ENCODE measurements at regions not wholly inside any gene's neighbourhood (a gene's known extent, or its start where the extent isn't known, plus 50 kb on each side); places are given as distances from the start of the nearest gene placed in this dataset.

- no peak overlapping the region for H3K4me3 ChIP-seq (ENCODE audit: low read depth, low read length)
- TF ChIP-seq, protein P1, sequence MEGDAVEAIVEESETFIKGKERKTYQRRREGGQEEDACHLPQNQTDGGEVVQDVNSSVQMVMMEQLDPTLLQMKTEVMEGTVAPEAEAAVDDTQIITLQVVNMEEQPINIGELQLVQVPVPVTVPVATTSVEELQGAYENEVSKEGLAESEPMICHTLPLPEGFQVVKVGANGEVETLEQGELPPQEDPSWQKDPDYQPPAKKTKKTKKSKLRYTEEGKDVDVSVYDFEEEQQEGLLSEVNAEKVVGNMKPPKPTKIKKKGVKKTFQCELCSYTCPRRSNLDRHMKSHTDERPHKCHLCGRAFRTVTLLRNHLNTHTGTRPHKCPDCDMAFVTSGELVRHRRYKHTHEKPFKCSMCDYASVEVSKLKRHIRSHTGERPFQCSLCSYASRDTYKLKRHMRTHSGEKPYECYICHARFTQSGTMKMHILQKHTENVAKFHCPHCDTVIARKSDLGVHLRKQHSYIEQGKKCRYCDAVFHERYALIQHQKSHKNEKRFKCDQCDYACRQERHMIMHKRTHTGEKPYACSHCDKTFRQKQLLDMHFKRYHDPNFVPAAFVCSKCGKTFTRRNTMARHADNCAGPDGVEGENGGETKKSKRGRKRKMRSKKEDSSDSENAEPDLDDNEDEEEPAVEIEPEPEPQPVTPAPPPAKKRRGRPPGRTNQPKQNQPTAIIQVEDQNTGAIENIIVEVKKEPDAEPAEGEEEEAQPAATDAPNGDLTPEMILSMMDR (IDR thresholded peaks at IDR 0.05; ENCODE audit: low read depth, low read length): no peak
Measured at GRCh38 chr1:188584119-188584518, 1755.4 kb downstream of the PLA2G4A start.

DNA sequence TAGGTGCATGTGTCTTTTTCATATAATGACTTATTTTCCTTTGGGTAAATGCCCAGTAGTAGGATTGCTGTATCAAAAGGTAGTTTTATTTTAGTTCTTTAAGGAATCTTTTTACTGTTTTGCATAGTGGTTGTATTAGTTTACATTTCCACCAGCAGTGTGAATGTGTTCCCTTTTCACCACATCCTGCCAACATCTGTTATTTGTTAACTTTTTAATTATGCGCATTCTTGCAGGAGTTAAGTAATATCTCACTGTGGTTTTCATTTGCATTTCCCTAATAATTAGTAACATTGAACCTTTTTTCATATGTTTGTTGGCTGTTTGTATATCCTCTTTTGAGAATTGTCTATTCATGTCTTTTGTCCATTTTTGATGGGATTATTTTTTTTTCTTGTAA lies 1761.9 kb downstream of the PLA2G4A start:
- TF ChIP-seq, protein P1 (IDR thresholded peaks at IDR 0.05; ENCODE audit: low read depth, low read length): no peak

GRCh38 chr1:188594542-188595235 lies 1765.9 kb downstream of the PLA2G4A start:
- TF ChIP-seq, protein P1 (IDR thresholded peaks at IDR 0.05; ENCODE audit: low read depth, low read length): no peak
- H3K4me3 ChIP-seq (ENCODE audit: low read depth, low read length): no peak overlapping the region

More for the DNA sequence above, 1761.9 kb downstream of the PLA2G4A start:
- H3K4me3 ChIP-seq (ENCODE audit: low read depth, low read length): no peak overlapping the region

DNA sequence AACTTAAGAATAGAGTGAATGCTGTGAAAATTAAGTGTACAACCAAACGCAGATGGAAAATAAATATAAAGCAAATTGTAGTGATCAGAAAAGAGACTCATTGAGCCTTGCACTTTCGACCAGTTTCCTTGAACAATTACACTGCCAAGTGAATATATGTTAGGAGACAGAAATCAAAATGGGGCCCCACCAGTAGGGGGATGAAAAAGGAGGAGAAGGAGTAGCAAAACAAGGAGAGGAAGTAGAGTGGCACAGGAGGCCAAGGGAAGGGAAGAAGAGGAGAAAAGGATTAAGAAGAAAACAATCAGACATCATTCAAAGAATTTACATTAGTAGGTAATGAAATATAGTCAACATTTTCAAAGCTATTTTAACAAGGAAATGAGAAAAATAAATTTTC lies 1770.6 kb downstream of the PLA2G4A start:
- TF ChIP-seq, protein P1 (IDR thresholded peaks at IDR 0.05; ENCODE audit: low read depth, low read length): no peak
- H3K4me3 ChIP-seq (ENCODE audit: low read depth, low read length): no peak overlapping the region

DNA sequence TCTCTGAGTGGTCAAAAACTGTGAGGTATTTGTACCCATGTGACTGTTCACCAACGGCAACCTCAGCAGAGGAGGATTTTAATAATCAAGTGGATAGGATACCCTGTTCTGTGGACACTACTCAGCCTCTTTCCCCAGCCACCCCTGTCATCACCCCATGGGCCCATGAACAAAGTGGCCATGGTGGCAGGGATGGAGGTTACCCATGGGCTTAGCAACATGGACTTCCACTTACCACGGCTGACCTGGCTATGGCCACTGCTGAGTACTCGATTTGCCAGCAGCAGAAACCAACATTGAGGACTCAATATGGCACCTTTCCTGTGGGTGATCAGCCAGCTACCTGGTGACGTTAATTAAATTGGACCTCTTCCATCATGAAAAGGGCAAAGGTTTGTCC lies 1782.7 kb downstream of the PLA2G4A start:
- TF ChIP-seq, protein P1 (IDR thresholded peaks at IDR 0.05; ENCODE audit: low read depth, low read length): no peak
- H3K4me3 ChIP-seq (ENCODE audit: low read depth, low read length): no peak overlapping the region

DNA sequence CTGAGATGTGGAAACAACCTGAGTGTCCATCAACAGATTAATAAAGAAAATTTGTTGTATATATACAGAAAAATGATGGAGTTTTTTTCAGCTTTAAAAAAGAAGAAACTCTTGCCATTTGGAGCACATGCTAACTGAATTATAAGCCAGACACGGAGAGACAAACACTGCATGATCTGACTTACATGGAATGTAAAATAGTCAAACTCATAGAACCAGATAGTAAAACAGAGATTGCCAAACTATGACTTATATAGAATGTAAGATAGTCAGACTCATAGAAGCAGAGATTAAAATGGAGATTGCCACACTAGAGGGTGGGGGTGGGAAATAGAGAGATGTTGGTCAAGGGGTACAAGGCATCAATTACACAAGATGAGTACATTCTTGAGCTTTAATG lies 1786.6 kb downstream of the PLA2G4A start:
- TF ChIP-seq, protein P1 (IDR thresholded peaks at IDR 0.05; ENCODE audit: low read depth, low read length): no peak

GRCh38 chr1:188620236-188620635 lies 1791.5 kb downstream of the PLA2G4A start:
- H3K4me3 ChIP-seq (ENCODE audit: low read depth, low read length): no peak overlapping the region
- TF ChIP-seq, protein P1 (IDR thresholded peaks at IDR 0.05; ENCODE audit: low read depth, low read length): no peak

More for the DNA sequence above, 1786.6 kb downstream of the PLA2G4A start:
- H3K4me3 ChIP-seq (ENCODE audit: low read depth, low read length): no peak overlapping the region

Measured in WI38 (cell line).